HCT116 (cell line): ENCODE measurements at regions not wholly inside any gene's neighbourhood (a gene's known extent, or its start where the extent isn't known, plus 50 kb on each side); places are given as distances from the start of the nearest gene placed in this dataset.

Experiments used
- ATAC-seq: fragments of 200-7000 bp; cut with Tn5 transposase; 2 replicates; pipeline ENCODE4 v1.9.1; 2020; ENCODE audit warnings: mild to moderate bottlenecking, moderate library complexity
- BruUV-seq: library from RNA; stranded (reverse); fragments of 400-500 nt; replicated peaks from 2 replicates; lab custom pipeline; 2021; lab: Mats Ljungman, UMichigan
- CTCF ChIA-PET: fragments of 300-600 bp; sonication (Branson Sonifier 250); formaldehyde crosslinking; loops from one replicate; lab custom pipeline; 2021; ENCODE audit warnings: antibody characterized with exemption; lab: Charles Lee
- POLR2A ChIA-PET: fragments of 300-600, 350-600 bp; sonication (Branson Sonifier 250); formaldehyde crosslinking; loops from one replicate; lab custom pipeline; 2021; ENCODE audit warnings: antibody characterized with exemption; lab: Charles Lee
- RAD21 ChIA-PET, 2 experiments: fragments of 300-600 bp; sonication (Branson Sonifier 250); formaldehyde crosslinking; loops; one replicate each; lab custom pipeline; 2023; ENCODE audit warnings: low total read pairs in 2 of 2; ENCODE audit not compliant: uncharacterized antibody in 2 of 2, unreplicated experiment in 2 of 2, low non-redundant PET in 1 of 2; lab: Charles Lee
- DNase-seq: peaks from one replicate; pipeline ENCODE4 v3.0.0-alpha.2; 2010; ENCODE audit warnings: low read depth, low spot score
- H2AFZ ChIP-seq: fragments of 200-600 bp; shearing (Covaris generic), sonication (generic); 2 replicates; pipeline ENCODE4 v1.6.1; 2017; ENCODE audit warnings: low read depth, mixed run types, mixed read lengths, antibody characterized with exemption, low read length; ENCODE audit not compliant: poor library complexity, severe bottlenecking
- H3K27ac ChIP-seq: 2 replicates; pipeline ENCODE4 v1.5.1; 2012; ENCODE audit warnings: low read depth, low read length
- H3K27me3 ChIP-seq: fragments of 200-600 bp; sonication (generic); 2 replicates; pipeline ENCODE4 v1.6.1; 2016; ENCODE audit warnings: mixed run types, low read length, mixed read lengths; ENCODE audit not compliant: insufficient read depth
- H3K36me3 ChIP-seq, 2 experiments: fragments of 200-500 bp in 1 of 2; fragments of 200-600 bp in 1 of 2; sonication (Bioruptor generic) in 1 of 2; sonication (generic) in 1 of 2; 2 replicates each; pipeline versions ENCODE4 v1.5.1 to v1.6.1; 2014 to 2016; ENCODE audit warnings: low read length in 2 of 2, inconsistent platforms in 1 of 2, mixed read lengths in 1 of 2, mixed run types in 1 of 2; ENCODE audit not compliant: insufficient read depth in 2 of 2, control insufficient read depth in 1 of 2
- H3K4me1 ChIP-seq, 2 experiments: fragments of 200-600 bp in 1 of 2; sonication (generic) in 1 of 2; 2 replicates each; pipeline versions ENCODE4 v1.5.1 to v1.6.1; 2012 to 2017; ENCODE audit warnings: low read length in 2 of 2, inconsistent platforms in 1 of 2, mild to moderate bottlenecking in 1 of 2, mixed read lengths in 1 of 2, mixed run types in 1 of 2, moderate library complexity in 1 of 2; ENCODE audit not compliant: insufficient read depth in 2 of 2, control insufficient read depth in 1 of 2
- H3K4me2 ChIP-seq: fragments of 200-600 bp; sonication (generic); 2 replicates; pipeline ENCODE4 v1.6.1; 2017; ENCODE audit warnings: mixed run types, low read length, mixed read lengths
- H3K4me3 ChIP-seq, 2 experiments: fragments of 200-600 bp in 1 of 2; sonication (generic) in 1 of 2; replicated peaks in 1 of 2; 2 replicates each; pipeline ENCODE4 v1.5.1; 2011 to 2016; ENCODE audit warnings: low read length in 2 of 2, control low read depth in 1 of 2, low read depth in 1 of 2, mild to moderate bottlenecking in 1 of 2, mixed read lengths in 1 of 2, mixed run types in 1 of 2
- H3K79me2 ChIP-seq: fragments of 200-600 bp; sonication (generic); 2 replicates; pipeline ENCODE4 v1.6.1; 2017; ENCODE audit warnings: mild to moderate bottlenecking, mixed run types, low read length, moderate library complexity, mixed read lengths; ENCODE audit not compliant: insufficient read depth
- H3K9ac ChIP-seq: fragments of 200-600 bp; sonication (generic); 2 replicates; pipeline ENCODE4 v1.6.1; 2016; ENCODE audit warnings: low read length, mixed read lengths
- H3K9me2 ChIP-seq: fragments of 200-600 bp; sonication (generic), shearing (Covaris generic); 2 replicates; pipeline ENCODE4 v1.6.1; 2017; ENCODE audit warnings: mixed run types, mild to moderate bottlenecking, moderate library complexity; ENCODE audit not compliant: insufficient read depth
- H3K9me3 ChIP-seq, 2 experiments: fragments of 200-500 bp in 1 of 2; fragments of 200-600 bp in 1 of 2; sonication (Bioruptor generic) in 1 of 2; sonication (generic) in 1 of 2; 2 replicates each; pipeline ENCODE4 v1.6.1; 2014 to 2017; ENCODE audit warnings: low read length in 2 of 2, mixed read lengths in 2 of 2, inconsistent platforms in 1 of 2, low read depth in 1 of 2, mild to moderate bottlenecking in 1 of 2, mixed run types in 1 of 2, moderate library complexity in 1 of 2; ENCODE audit not compliant: control insufficient read depth in 1 of 2, insufficient read depth in 1 of 2
- H4K20me1 ChIP-seq: fragments of 200-600 bp; sonication (generic), shearing (Covaris generic); 2 replicates; pipeline ENCODE4 v1.6.1; 2017; ENCODE audit warnings: mixed run types, mild to moderate bottlenecking, moderate library complexity; ENCODE audit not compliant: insufficient read depth
- ATF3 ChIP-seq: IDR thresholded peaks from 2 replicates; pipeline ENCODE4 v1.6.1; 2012
- CBX3 ChIP-seq: IDR thresholded peaks from 2 replicates; pipeline ENCODE4 v1.6.1; 2012; ENCODE audit warnings: low read depth
- CEBPB ChIP-seq: IDR thresholded peaks from 2 replicates; pipeline ENCODE4 v1.6.1; 2012; ENCODE audit warnings: low read depth
- CTCF ChIP-seq, 3 experiments: fragments of 200-600 bp in 1 of 3; sonication (generic) in 1 of 3; IDR thresholded peaks in 2 of 3; conservative IDR thresholded peaks in 1 of 3; 2 replicates each; pipeline ENCODE4 v1.5.1; 2012 to 2017; ENCODE audit warnings: low read depth in 2 of 3, low read length in 2 of 3, antibody characterized with exemption in 1 of 3, borderline replicate concordance in 1 of 3, control low read depth in 1 of 3, mild to moderate bottlenecking in 1 of 3, mixed read lengths in 1 of 3, mixed run types in 1 of 3, moderate library complexity in 1 of 3; ENCODE audit not compliant: insufficient read depth in 1 of 3
- EGR1 ChIP-seq: IDR thresholded peaks from 2 replicates; pipeline ENCODE4 v1.6.1; 2012; ENCODE audit warnings: low read depth
- EZH2 ChIP-seq: fragments of 200-600 bp; sonication (generic); IDR thresholded peaks from 2 replicates; pipeline ENCODE4 v1.6.1; 2017; ENCODE audit warnings: antibody characterized with exemption, mixed run types
- FOSL1 ChIP-seq: IDR thresholded peaks from 2 replicates; pipeline ENCODE4 v1.6.1; 2012; ENCODE audit warnings: low read depth
- MAX ChIP-seq: IDR thresholded peaks from 2 replicates; pipeline ENCODE4 v1.6.1; 2012
- POLR2A ChIP-seq: IDR thresholded peaks from 2 replicates; pipeline ENCODE4 v1.7.0; 2011; ENCODE audit warnings: borderline replicate concordance; ENCODE audit not compliant: insufficient read depth, insufficient read length; ENCODE audit errors: extremely low read depth
- POLR2AphosphoS5 ChIP-seq: IDR thresholded peaks from 2 replicates; pipeline ENCODE4 v1.6.1; 2011; ENCODE audit warnings: mild to moderate bottlenecking, low read depth, low read length, moderate library complexity
- SIN3A ChIP-seq: IDR thresholded peaks from 2 replicates; pipeline ENCODE4 v1.6.1; 2012; ENCODE audit warnings: low read depth
- YY1 ChIP-seq: IDR thresholded peaks from 2 replicates; pipeline ENCODE4 v1.6.1; 2011; ENCODE audit warnings: low read length, low read depth, moderate library complexity, mild to moderate bottlenecking; ENCODE audit not compliant: insufficient replicate concordance; ENCODE audit errors: extremely low read depth
- ZFX ChIP-seq: fragments of 450-650 bp; IDR thresholded peaks from 2 replicates; pipeline ENCODE4 v1.6.1; 2017
- ZNF274 ChIP-seq: fragments of 200-500 bp; sonication (Bioruptor generic); IDR thresholded peaks from 2 replicates; pipeline ENCODE4 v1.6.1; 2014; ENCODE audit warnings: mild to moderate bottlenecking, low read depth, low read length, inconsistent platforms
- intact Hi-C: fragments of 100-400 bp; cut with micrococcal nuclease; formaldehyde crosslinking; loops from 2 replicates; pipeline ENCODE4 v1.10.0; 2022

GRCh38 chrX:25290132-25290531, 274.4 kb upstream of the ARX start:
- Histone ChIP-seq H3K36me3 (no peaks in the 10 kb centered on the region), H3K9ac (no peak overlapping the region), H3K27ac (no peak overlapping the region), H3K9me3 (no peaks in the 10 kb centered on the region), H4K20me1 (no peaks in the 10 kb centered on the region), H3K4me3 (no peak overlapping the region), H3K27me3 (no peaks in the 10 kb centered on the region), H3K4me1 (no peaks in the 10 kb centered on the region), H3K4me2 (no peak overlapping the region), H2AFZ (no peak overlapping the region), H3K79me2 (no peaks in the 10 kb centered on the region), H3K9me2 (no peaks in the 10 kb centered on the region)
- DNase-seq (no peak), ATAC-seq (no peak)
- ChIA-PET RAD21 (no interaction called here), POLR2A (no interaction called here), CTCF (no interaction called here)
- BruUV-seq = no TSS peak
- TF ChIP-seq CEBPB (no peak), ZNF274 (no peak), YY1 (no peak), SIN3A (no peak), MAX (no peak), POLR2AphosphoS5 (no peak), ATF3 (no peak), CBX3 (no peak), EZH2 (no peak), EGR1 (no peak)
- intact Hi-C loops = no loop called here

- H3K9me3 ChIP-seq = no peaks in the 10 kb centered on the region
- DNase-seq (no peak), ATAC-seq (no peak)
- H3K27ac ChIP-seq = no peak overlapping the region
- H4K20me1 ChIP-seq = no peaks in the 10 kb centered on the region
- no peaks in the 10 kb centered on the region for H3K27me3 ChIP-seq
- POLR2A ChIA-PET = no interaction called here
- BruUV-seq = no TSS peak
- CTCF ChIA-PET = no interaction called here
- RAD21 ChIA-PET = no interaction called here
- H3K9ac ChIP-seq = no peak overlapping the region
- H3K4me3 ChIP-seq = no peak overlapping the region
- no peaks in the 10 kb centered on the region for H3K9me2 ChIP-seq
- no peak overlapping the region for H2AFZ ChIP-seq
- H3K4me2 ChIP-seq = no peak overlapping the region
- H3K79me2 ChIP-seq = no peaks in the 10 kb centered on the region
- H3K36me3 ChIP-seq = no peaks in the 10 kb centered on the region
- TF ChIP-seq ZFX (no peak), CTCF (IDR thresholded peaks at IDR 0.05 in 2 of 3, conservative IDR thresholded peaks at IDR 0.05 in 1 of 3; ENCODE audit: borderline replicate concordance in 1 of 3, insufficient read depth in 1 of 3, low read depth in 2 of 3, low read length in 2 of 3) (no peak), POLR2AphosphoS5 (no peak), POLR2A (no peak), FOSL1 (no peak), ATF3 (no peak), YY1 (no peak), ZNF274 (no peak)
- H3K4me1 ChIP-seq = no peaks in the 10 kb centered on the region
- intact Hi-C loops = no loop called here
Observed at GRCh38 chrX:25288676-25289075, 272.9 kb upstream of the ARX start.
